HEK293 (cell line): ENCODE measurements at regions not wholly inside any gene's neighbourhood (a gene's known extent, or its start where the extent isn't known, plus 50 kb on each side); places are given as distances from the start of the nearest gene placed in this dataset.

Source experiments
- CTCF ChIA-PET: fragments of 350-600 bp; formaldehyde crosslinking; extraction: SDS; loops from one replicate; lab custom pipeline; 2021; ENCODE audit warnings: antibody characterized with exemption; lab: Yijun Ruan, JAX
- POLR2A ChIA-PET: fragments of 300-600 bp; formaldehyde crosslinking; extraction: SDS; loops from one replicate; lab custom pipeline; 2020; ENCODE audit warnings: antibody characterized with exemption, inconsistent platforms; lab: Yijun Ruan, JAX
- H3K27ac ChIP-seq: fragments of 200-500 bp; sonication (Bioruptor generic); 2 replicates; pipeline ENCODE4 v1.5.1; 2014; ENCODE audit warnings: low read depth, low read length, control low read depth, inconsistent platforms; ENCODE audit errors: extremely low read depth
- H3K36me3 ChIP-seq, 2 experiments: fragments of 200-500 bp in 1 of 2; sonication (Bioruptor generic) in 1 of 2; 1 replicate in 1 of 2; 2 replicates in 1 of 2; pipeline ENCODE4 v1.5.1; 2014 to 2017; ENCODE audit warnings: inconsistent platforms in 2 of 2, low read length in 2 of 2; ENCODE audit not compliant: control insufficient read depth in 2 of 2, insufficient read depth in 1 of 2
- H3K4me1 ChIP-seq: fragments of 200-500 bp; sonication (Bioruptor generic); 2 replicates; pipeline ENCODE4 v1.5.1; 2014; ENCODE audit warnings: mild to moderate bottlenecking, low read length, inconsistent platforms; ENCODE audit not compliant: control insufficient read depth, insufficient read depth
- H3K4me3 ChIP-seq: 2 replicates; pipeline ENCODE4 v1.5.1; 2011; ENCODE audit warnings: low read depth, mild to moderate bottlenecking, control low read depth, low read length, moderate library complexity
- H3K9me3 ChIP-seq: fragments of 200-500 bp; sonication (Bioruptor generic); 2 replicates; pipeline ENCODE4 v1.5.1; 2014; ENCODE audit warnings: low read depth, low read length, inconsistent platforms; ENCODE audit not compliant: control insufficient read depth, insufficient read depth
- MYNN ChIP-seq: fragments of 450-650 bp; formaldehyde crosslinking; IDR thresholded peaks from 2 replicates; pipeline ENCODE4 v1.5.1; 2016; ENCODE audit warnings: missing biosample characterization, missing genetic modification characterization, borderline replicate concordance
- TSHZ1 ChIP-seq: fragments of 450-650 bp; formaldehyde crosslinking; IDR thresholded peaks from 2 replicates; pipeline ENCODE4 v1.5.1; 2016; ENCODE audit warnings: missing biosample characterization, missing genetic modification characterization, borderline replicate concordance
- ZBTB17 ChIP-seq: fragments of 450-650 bp; formaldehyde crosslinking; IDR thresholded peaks from 2 replicates; pipeline ENCODE4 v1.5.1; 2016; ENCODE audit warnings: missing biosample characterization, missing genetic modification characterization
- ZBTB7A ChIP-seq: fragments of 450-650 bp; formaldehyde crosslinking; IDR thresholded peaks from 2 replicates; pipeline ENCODE4 v1.5.1; 2016; ENCODE audit warnings: low read depth, missing biosample characterization, missing genetic modification characterization
- ZNF155 ChIP-seq: fragments of 450-650 bp; formaldehyde crosslinking; IDR thresholded peaks from 2 replicates; pipeline ENCODE4 v1.5.1; 2016; ENCODE audit warnings: missing biosample characterization, missing genetic modification characterization
- ZNF157 ChIP-seq: fragments of 450-650 bp; formaldehyde crosslinking; IDR thresholded peaks from 2 replicates; pipeline ENCODE4 v1.5.1; 2016; ENCODE audit warnings: missing biosample characterization, missing genetic modification characterization
- ZNF362 ChIP-seq: fragments of 450-650 bp; formaldehyde crosslinking; IDR thresholded peaks from 2 replicates; pipeline ENCODE4 v1.5.1; 2016; ENCODE audit warnings: missing biosample characterization, missing genetic modification characterization
- ZNF37A ChIP-seq: fragments of 450-650 bp; IDR thresholded peaks from 2 replicates; pipeline ENCODE4 v1.5.1; 2018; ENCODE audit warnings: missing biosample characterization, missing genetic modification characterization
- ZNF433 ChIP-seq: fragments of 450-650 bp; formaldehyde crosslinking; IDR thresholded peaks from 2 replicates; pipeline ENCODE4 v1.5.1; 2016; ENCODE audit warnings: missing biosample characterization, missing genetic modification characterization, low read depth
- ZNF501 ChIP-seq: fragments of 450-650 bp; formaldehyde crosslinking; IDR thresholded peaks from 2 replicates; pipeline ENCODE4 v1.5.1; 2016; ENCODE audit warnings: missing biosample characterization, missing genetic modification characterization
- ZNF549 ChIP-seq: fragments of 450-650 bp; IDR thresholded peaks from 2 replicates; pipeline ENCODE4 v1.5.1; 2018; ENCODE audit warnings: missing biosample characterization, missing genetic modification characterization, mild to moderate bottlenecking, inconsistent platforms, moderate library complexity
- ZNF670 ChIP-seq: fragments of 450-650 bp; formaldehyde crosslinking; IDR thresholded peaks from 2 replicates; pipeline ENCODE4 v1.5.1; 2016; ENCODE audit warnings: missing biosample characterization, missing genetic modification characterization, low read depth
- ZNF701 ChIP-seq: fragments of 450-650 bp; formaldehyde crosslinking; IDR thresholded peaks from 2 replicates; pipeline ENCODE4 v1.5.1; 2016; ENCODE audit warnings: missing biosample characterization, missing genetic modification characterization
- ZNF707 ChIP-seq: fragments of 450-650 bp; formaldehyde crosslinking; IDR thresholded peaks from 2 replicates; pipeline ENCODE4 v1.5.1; 2016; ENCODE audit warnings: missing biosample characterization, missing genetic modification characterization
- ZNF830 ChIP-seq: fragments of 450-650 bp; IDR thresholded peaks from 2 replicates; pipeline ENCODE4 v1.5.0; 2018; ENCODE audit warnings: missing biosample characterization, missing genetic modification characterization, low read depth, mild to moderate bottlenecking, moderate library complexity
- ZNF837 ChIP-seq: fragments of 450-650 bp; formaldehyde crosslinking; IDR thresholded peaks from 2 replicates; pipeline ENCODE4 v1.5.1; 2016; ENCODE audit warnings: missing biosample characterization, missing genetic modification characterization
- ZSCAN16 ChIP-seq: fragments of 450-650 bp; formaldehyde crosslinking; IDR thresholded peaks from 2 replicates; pipeline ENCODE4 v1.5.1; 2016; ENCODE audit warnings: missing biosample characterization, missing genetic modification characterization
- ZSCAN30 ChIP-seq: fragments of 450-650 bp; IDR thresholded peaks from 2 replicates; pipeline ENCODE4 v1.5.1; 2018; ENCODE audit warnings: missing biosample characterization, mild to moderate bottlenecking, missing genetic modification characterization, moderate library complexity
- ZXDB ChIP-seq: fragments of 450-650 bp; formaldehyde crosslinking; IDR thresholded peaks from 2 replicates; pipeline ENCODE4 v1.5.1; 2016; ENCODE audit warnings: missing biosample characterization, missing genetic modification characterization
- TF ChIP-seq, protein P1 (sequence below): fragments of 450-650 bp; formaldehyde crosslinking; IDR thresholded peaks from 2 replicates; pipeline ENCODE4 v1.5.1; 2016; ENCODE audit warnings: missing biosample characterization, missing genetic modification characterization

GRCh38 chr9:86860006-86860405, 87.3 kb downstream of the GAS1 start:
- TF ChIP-seq ZNF549 (tag by site-specific recombination), result no peak
- TF ChIP-seq ZBTB17 (tag by site-specific recombination), result peak; percentile 13; the same call in 1 of the 2 replicates
- TF ChIP-seq, all 188 proteins: peak for 1
- ChIA-PET CTCF (interaction anchor here (0.7 kb wide), 1 partner anchor 445 kb away, joined by 3 read pairs; no protein-coding TSS in a partner anchor), POLR2A (no interaction called here)
- no peak overlapping the region for H3K27ac ChIP-seq
- no peaks in the 10 kb centered on the region for H3K9me3 ChIP-seq
- no peak overlapping the region for H3K4me3 ChIP-seq
- peaks cover under 1% of the 10 kb centered on the region; the same call in 1 of the 2 replicates for H3K4me1 ChIP-seq
- no peaks in the 10 kb centered on the region for H3K36me3 ChIP-seq

DNA sequence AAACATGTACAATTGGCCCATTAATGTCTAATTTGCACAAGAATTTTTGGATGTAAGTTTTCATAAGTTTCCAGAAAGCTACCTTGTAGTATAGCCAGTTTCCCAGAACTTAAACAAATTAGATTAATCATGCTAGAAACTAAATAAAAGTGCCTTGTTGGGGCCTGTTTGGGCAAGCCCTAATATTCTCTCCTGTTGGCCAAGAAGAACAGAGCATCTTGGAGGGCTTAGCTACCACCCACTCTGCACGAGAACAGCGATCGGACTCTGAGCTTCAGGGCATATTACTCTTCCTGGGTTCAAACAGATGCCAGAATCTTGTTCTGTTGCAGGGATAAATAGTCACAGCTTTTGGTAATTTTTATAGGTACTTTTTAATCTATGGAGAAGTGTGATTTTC, 88.2 kb downstream of the GAS1 start:
- H3K9me3 ChIP-seq, result no peaks in the 10 kb centered on the region
- no peaks in the 10 kb centered on the region for H3K36me3 ChIP-seq
- TF ChIP-seq TSHZ1 (tag by site-specific recombination), result no peak
- TF ChIP-seq ZNF501 (tag by site-specific recombination), result no peak
- no peak for TF ChIP-seq ZSCAN16 (tag by site-specific recombination)
- TF ChIP-seq MYNN (tag by site-specific recombination), result no peak
- TF ChIP-seq ZBTB7A, result no peak
- TF ChIP-seq ZNF707 (tag by site-specific recombination), result no peak
- TF ChIP-seq ZNF433 (tag by site-specific recombination), result no peak
- TF ChIP-seq, protein P1, sequence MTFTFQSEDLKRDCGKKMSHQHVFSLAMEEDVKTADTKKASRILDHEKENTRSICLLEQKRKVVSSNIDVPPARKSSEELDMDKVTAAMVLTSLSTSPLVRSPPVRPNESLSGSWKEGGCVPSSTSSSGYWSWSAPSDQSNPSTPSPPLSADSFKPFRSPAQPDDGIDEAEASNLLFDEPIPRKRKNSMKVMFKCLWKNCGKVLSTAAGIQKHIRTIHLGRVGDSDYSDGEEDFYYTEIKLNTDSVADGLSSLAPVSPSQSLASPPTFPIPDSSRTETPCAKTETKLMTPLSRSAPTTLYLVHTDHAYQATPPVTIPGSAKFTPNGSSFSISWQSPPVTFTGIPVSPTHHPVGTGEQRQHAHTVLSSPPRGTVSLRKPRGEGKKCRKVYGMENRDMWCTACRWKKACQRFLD (tag by site-specific recombination), result no peak
- ChIA-PET CTCF (interaction anchor here (0.6 to 1.3 kb wide), 6 partner anchors 14 to 425 kb away, joined by 3 to 4 read pairs (median 4); no protein-coding TSS in a partner anchor), POLR2A (interaction anchor here (1.1 to 1.2 kb wide), 2 partner anchors 74 to 88 kb away, joined by 3 to 8 read pairs; partner anchors contain the start of gene GAS1)
- no peak overlapping the region for H3K27ac ChIP-seq
- H3K4me1 ChIP-seq, result peaks cover 2% of the 10 kb centered on the region; the same call in 1 of the 2 replicates
- H3K4me3 ChIP-seq, result no peak overlapping the region

DNA sequence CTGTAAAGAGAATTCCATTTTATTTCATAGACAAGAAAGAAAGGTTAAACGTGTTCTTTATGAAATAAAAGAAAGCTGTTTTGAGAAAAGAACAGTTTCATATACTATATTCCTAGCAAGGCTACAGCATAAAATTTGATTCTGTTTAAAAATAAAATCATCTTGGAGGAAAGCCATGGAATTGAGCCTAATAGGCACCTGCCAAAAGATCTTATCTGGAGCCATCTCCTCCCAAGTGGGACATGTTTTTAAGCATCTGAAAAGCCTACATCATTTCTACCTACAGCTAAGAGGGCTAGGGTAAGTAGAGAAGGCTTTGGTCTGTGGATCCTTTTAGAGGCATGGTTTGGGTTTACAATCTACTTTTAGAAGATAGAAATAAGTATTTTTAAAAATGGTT, 89.3 kb downstream of the GAS1 start:
- no peak overlapping the region for H3K27ac ChIP-seq
- H3K36me3 ChIP-seq, result no peaks in the 10 kb centered on the region
- CTCF ChIA-PET, result interaction anchor here (1.0 to 1.3 kb wide), 4 partner anchors 10 to 467 kb away, joined by 3 to 4 read pairs (median 3); no protein-coding TSS in a partner anchor
- no peak for TF ChIP-seq ZNF155 (tag by site-specific recombination)
- no peak for TF ChIP-seq ZNF37A (tag by site-specific recombination)
- no peak for TF ChIP-seq ZNF837 (tag by site-specific recombination)
- TF ChIP-seq ZSCAN30, result no peak
- no peak for TF ChIP-seq ZNF701
- no peak for TF ChIP-seq ZNF670 (tag by site-specific recombination)
- no peak for TF ChIP-seq ZXDB (tag by site-specific recombination)
- no peak for TF ChIP-seq ZNF157 (tag by site-specific recombination)
- no peak for TF ChIP-seq ZNF362 (tag by site-specific recombination)
- TF ChIP-seq ZNF830 (tag by site-specific recombination), result no peak
- TF ChIP-seq, protein P1 (tag by site-specific recombination), result no peak
- H3K4me1 ChIP-seq, result peaks cover 2% of the 10 kb centered on the region; the same call in 1 of the 2 replicates
- no peaks in the 10 kb centered on the region for H3K9me3 ChIP-seq
- POLR2A ChIA-PET, result no interaction called here
- no peak overlapping the region for H3K4me3 ChIP-seq
